Nucleus accumbens (tissue), 56 donors: ENCODE measurements at regions not wholly inside any gene's neighbourhood (a gene's known extent, or its start where the extent isn't known, plus 50 kb on each side); places are given as distances from the start of the nearest gene placed in this dataset.
"Not testable (repeated sequence)": the region's sequence is repeated elsewhere in the genome, so short reads cannot be mapped to it uniquely, and the experiment has no call there.

Experiments
- DNase-seq, 56 donors: peaks; one replicate each; lab custom pipeline; 2025; lab: John Stamatoyannopoulos, UW

DNA sequence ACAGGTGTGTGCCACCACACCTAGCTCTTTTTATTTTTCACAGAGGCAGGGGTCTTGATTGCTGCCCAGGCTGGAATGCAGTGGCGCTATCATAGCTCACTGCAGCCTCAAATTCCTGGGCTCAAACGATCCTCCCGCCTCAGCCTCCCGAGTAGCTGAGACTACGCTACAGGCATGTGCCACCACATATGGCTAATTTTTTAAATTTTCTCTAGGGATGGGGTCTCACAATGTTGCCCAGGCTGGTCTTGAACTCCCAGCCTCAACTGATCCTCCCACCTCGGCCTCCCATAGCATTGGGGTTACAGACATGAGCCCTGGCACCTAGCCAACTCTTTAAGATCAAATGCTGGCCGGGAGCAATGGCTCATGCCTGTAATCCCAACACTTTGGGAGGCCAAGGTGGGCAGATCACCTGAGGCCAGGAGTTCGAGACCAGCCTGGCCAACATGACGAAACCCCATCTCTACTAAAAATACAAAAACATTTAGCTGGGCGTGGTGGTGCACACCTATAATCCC is 50.6 kb upstream of the MYL10 start:
- not testable (repeated sequence) for DNase-seq

DNA sequence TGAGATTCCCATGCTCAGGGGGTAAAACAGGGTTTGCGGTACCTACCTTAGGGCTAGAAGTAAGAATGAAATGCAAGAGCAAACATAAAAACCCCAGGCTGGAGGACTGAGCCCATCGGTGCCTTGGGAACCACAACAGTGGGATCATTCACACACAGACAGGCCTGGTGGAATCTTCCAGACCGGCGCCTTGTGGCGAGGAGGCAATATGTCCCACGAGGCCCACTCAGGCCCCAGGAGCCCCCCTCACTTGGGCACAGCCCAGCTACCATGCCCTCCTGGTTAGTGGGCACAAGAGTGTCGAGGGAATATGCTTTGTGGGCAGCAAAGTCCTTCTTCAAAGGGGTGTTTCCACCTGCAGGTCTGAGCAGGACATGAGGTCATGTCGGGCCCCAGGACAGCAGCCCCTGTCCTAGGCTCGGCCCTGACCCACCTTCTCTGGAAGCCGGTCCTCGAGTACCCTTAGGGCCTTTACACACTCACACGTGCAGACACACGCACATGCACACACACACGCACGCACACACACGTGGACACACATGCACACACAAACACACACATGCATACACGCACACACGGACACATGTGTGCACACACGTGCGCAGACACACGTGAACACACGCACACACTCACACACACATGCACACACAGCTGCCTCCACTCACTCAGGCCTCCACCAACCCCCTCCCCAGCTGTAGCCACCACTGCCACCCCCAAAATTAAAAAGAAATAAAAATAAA is 51.5 kb upstream of the MYL10 start:
- DNase-seq: no peak

DNA sequence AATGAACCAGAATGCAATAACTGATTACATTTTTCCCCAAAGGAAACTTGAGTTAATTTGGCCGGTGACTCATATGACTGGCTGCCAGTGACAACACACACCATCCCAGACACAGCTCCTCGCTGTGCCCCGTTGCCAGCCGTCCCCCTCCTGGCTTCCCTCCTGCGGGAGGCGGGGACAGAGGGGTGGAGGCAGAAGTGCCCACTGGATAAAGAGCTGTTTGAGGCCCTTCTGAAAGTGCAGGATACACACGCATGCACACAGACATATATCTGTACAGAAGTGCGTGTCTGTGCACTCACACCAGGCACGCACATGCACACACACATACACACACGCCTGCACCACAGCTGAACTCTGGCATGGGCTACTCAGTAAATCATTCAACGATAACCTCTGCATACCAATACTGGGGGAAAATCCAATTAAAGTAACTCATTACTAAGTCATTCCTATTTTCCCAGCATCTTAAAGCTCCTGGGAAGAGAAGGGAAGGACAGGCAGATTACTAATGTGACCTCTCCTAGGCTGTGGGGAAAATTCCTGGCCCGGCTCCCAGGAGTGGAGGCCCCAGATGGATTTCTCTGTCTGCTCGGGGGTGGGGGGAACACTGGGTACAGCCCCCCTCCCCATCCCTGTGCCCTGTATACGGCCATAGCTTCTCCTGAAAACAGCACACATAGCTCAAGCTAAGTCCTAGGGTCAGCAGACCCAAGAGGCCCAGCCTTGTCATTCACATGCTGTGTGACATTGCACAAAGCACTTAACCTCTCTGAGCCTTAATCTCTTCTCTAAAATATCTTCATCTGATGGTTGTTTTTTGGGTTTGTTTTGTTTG is 52.3 kb upstream of the MYL10 start:
- DNase-seq: peak in 19 of 56 donors; percentile 2 to 57 (median 16)

DNA sequence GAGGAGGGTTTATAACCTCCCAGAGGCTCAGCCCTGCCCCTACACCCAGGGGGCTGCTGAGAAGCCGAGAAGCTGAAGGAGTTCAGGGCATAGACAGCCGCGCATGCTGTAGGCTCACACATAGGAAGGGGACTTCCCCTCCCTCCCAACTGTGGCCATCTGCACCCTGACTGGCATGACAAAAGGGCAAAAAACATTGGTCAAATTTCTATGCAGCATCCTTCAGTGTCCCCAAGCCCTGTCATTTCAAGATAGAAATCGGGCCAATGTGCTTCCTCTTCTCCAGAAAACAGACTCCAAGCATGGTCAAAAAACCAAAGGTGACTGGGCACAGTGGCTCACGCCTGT is 55.9 kb upstream of the MYL10 start:
- DNase-seq: no peak

DNA sequence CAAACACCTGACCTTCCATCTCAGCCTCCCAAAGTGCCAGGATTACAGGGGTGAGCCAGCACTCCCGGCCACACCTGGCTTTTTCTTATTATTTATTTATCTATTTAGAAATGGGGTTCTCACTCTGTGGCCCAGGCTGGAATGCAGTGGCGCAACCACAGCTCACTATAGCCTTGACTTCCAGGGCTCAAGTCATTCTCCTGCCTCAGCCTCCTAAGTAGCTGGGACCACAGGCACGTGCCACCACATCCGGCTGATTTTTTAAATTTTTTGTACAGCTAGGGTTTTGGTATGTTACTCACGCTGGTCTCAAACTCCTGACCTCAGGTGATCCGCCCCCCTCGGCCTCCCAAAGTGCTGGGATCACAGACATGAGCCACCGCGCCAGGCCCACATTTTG is 56.9 kb upstream of the MYL10 start:
- no peak for DNase-seq

DNA sequence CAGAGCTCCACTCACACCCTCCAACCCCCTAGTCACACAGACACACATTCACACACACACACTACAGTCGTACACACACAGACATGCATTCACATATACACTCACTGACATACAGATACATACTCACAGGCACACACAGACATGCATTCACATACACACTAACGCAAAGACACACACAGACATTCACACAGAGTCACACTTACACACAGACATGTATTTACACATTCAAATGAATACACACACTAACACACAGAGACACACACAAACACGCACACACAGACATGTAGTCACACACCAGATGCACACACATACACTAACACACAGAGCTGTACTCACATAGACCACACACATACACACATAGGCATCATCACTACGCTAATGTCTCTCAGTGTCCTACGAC is 58.0 kb upstream of the MYL10 start:
- no peak for DNase-seq

DNA sequence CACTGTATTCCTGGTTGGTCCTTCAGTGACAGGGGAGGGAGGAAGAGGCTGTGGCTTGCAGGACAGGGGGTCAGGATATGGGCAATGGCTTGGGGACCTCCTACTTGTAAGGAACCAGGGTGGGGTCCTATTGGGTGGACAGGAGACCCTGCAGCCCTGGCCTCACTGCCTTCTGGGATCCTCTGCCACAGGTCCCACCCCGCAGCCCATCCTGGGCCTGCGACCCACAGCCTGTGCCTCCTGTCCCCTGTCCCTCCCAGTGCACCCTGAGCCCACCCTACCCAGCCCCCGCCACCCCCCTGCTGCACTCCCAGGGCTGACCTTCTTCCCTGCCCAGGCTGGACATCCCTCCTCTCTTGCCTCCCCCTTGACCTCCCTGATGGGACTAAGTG is 58.7 kb upstream of the MYL10 start:
- DNase-seq: no peak

DNA sequence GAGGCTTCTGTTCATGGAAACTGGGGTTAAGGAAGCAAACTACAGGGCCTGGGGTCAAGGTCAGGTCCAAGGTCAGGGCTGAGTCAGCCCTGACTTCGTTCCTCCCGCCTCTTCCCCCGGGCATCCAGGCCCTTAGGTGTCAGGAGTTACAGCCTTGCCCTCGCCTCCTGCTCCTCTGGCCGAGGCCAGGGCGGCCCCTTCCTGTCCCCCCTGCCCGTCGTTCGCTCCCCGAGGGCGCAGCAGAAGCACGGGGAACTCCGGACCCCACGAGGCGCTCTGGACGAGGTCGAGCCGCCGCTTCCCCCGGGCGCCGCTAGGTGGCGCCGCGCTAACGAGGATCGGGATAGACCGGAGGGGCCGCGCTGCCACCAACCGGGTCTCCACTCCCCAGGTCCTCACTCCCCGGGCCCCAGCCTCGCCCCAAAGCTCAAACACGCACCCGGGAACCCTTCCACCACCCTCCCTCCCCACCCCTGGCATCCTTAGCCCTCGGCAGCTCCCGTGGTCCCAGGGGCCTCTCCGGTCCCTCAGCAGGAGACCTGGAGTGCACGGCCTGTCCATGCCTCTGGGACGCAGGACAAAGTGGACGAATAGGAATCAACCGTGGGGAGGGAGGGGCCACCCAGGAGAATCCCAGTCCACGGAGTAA is 59.2 kb upstream of the MYL10 start:
- DNase-seq: peak in 45 of 56 donors; percentile 2 to 84 (median 34)

DNA sequence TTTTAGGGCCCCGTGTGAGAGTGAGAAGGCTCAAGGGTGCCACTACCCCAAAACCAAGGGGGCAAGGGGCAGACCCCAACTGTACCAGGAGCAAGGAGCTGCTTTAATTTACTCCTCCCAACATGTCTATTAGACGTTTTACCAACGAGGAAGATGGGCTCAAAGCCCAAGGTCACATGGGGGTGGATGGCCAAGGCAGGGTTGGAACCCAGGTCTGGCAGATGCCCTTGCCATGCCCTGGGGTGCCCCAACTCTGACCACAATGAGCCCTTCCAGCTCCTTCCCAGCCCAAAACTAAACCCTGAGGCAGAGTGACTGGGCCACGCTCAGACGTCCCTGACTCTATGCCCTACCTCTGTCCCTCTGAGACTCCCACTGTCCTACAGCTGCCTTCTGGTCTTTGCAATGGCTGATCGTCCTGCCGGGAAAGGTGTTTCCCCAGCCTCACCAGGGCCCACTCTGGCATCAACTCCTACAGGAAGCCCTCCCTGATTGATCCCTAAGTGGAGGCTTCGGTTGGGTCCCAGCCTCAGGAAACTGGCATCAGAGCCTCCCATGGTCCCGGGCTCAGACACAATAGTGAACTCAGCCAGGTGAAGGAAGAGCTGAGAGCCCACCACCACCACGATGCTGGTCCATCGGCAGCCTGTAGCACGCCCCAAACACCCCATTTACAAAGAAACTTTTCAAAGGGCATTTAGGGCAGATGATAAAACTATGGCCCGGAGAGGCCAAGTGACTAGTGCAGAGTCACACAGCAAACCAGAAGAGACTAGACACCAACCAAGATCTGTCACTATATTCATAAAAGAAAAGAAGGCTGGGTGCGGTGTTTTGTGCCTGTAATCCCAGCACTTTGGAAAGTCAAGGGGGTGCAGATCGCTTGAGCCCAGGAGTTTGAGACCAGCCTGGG is 60.2 kb upstream of the MYL10 start:
- DNase-seq: no peak

DNA sequence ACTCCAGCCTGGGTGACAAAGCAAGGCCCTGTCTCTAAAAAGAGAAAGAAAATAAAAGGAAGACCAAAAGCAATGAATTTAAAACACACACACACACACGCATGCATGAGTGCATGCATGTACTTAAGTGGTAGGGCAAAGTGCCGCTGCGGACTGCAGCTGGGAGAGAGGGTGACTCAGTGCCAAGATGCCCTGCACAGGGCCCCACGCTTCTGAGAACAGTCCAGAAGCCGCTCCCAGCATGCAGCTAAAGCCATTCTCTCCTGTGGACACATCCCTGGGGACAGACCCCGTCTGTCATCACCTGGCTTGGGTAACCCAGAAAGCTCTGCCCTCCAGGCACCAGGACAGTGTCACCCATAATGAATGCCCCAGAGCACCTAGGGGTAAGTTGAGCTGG is 61.0 kb upstream of the MYL10 start:
- DNase-seq: no peak

DNA sequence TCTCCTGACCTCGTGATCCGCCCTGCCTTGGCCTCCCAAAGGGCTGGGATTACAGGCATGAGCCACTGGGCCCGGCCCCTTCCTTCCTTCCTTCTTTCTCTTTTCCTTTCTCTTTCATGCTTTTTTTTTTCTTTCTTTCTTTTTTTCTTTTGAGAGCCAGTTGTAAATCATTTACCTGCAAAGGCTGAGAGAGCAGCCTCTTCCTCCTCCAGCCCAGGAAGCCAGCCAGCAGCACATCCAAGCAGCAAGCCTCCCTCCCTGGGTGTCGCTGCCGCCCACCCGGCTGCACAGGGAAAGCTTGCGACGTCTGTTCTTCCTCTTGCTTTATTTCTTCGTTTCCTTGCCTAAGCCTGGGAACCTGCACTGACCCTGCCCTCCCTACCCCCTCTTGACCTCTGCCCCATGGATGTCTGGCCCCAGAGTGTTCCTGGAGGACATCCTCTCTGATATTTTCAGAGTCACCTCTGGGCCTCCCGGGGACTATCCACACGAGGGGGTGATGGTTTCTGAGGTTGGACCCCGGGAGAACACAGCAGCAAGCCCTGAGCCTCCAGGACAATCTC is 62.8 kb upstream of the MYL10 start:
- peak in 5 of 56 donors; percentile 1 to 27 (median 8) for DNase-seq

DNA sequence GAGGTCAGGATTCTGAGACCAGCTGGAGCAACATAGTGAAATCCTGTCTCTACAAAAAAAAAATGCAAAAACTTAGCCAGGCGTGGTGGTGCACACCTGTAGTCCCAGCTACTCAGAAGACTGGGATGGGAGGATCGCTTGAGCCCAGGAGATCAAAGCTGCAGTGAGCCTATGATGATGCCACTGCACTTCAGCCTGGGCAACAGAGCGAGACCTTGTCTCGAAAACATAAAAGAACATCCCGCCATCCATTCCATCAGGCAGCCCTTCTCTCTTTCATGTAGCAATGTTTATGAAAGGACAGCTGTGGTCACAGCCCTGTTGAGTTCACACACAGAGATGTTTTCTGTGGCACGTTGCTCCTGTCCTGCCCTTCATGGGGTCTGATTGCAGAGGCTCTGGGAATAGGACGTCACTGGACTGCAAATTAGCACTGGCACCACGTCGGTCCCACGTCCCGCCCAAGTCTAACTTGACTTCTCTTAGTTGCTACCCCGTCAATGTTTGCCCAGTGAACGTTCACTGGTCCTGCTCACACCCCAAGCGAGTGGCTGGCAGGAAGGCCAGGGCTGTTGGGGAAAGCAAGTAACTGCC is 64.5 kb upstream of the MYL10 start:
- no peak for DNase-seq

DNA sequence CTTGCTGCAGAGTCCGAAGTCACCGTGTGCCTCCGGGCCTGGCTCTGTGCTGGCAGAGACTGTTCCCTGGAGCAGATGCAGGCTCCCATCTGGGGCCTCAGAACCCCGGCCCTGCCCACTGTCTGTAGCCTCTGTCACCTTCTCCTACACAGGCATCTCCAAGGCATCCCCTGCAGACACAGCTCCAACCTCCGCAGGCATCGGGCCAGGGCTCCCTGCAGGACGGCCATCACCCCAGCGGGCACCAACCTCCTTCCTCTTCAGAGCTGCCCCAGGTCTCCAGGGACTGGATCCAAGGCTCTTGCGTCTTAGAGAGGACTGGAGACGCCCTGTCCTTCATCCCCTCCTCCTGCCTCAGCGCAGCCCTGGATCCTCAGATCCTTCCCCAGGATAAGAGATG is 69.9 kb upstream of the MYL10 start:
- no peak for DNase-seq

DNA sequence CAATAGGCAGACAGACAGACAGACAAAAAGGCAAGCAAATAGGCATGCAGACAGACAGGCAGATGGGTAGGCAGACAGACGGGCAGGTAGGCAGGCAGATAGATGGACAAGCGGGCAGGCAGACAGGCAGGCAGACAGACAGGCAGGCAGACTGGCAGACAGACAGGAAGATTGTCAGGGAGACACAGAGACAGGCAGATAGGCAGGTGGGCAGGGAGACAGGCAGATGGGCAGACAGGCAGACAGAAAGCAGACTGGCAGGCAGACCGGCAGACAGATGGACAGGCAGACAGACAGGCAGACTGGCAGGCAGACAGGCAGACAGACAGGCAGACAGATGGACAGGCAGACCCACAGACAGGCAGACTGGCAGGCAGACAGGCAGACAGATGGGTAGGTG is 70.3 kb upstream of the MYL10 start:
- no peak for DNase-seq

DNA sequence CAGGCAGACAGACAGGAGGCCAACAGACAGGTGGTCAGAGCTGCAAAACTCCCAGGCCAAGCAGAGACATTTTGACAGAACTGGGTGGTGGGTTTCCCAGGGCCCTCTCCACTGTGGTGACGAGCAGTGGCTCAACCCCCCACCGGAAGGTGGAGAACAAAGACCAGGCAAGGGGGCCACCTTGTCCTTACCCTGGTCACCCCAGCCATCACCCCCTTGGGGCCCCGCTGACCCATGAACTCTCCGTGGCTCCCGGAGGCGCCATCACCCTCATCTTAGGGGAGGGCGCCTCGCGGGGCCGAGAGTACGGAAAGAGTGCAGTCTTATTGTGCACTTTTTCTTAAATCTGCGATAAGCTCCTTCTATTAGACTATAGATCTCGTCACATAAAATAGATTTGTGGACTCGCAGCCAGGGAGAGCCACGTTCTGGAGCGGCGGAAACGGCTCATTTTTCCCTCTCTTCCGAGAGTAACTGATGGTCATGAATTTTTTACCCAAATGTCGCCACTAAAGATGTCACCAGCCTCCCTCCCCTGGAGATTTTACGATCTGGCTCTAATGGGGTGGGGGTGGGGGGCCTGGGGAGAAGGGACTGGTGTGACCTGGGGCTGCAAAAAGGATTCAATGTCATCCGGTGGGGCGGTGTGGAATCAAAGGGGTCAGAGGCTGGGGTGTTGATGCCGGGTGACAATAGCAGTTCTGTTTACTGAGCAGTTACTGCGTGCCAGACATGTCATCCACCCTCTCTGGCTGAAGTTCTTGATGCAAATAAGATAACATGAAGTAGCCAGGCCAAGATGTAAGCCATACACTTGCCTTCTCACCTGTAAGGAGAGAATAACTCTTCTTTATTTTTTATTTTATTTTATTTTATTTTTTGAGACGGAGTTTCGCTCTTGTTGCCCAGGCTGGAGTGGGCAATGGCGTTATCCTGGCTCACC is 71.1 kb upstream of the MYL10 start:
- no peak for DNase-seq

DNA sequence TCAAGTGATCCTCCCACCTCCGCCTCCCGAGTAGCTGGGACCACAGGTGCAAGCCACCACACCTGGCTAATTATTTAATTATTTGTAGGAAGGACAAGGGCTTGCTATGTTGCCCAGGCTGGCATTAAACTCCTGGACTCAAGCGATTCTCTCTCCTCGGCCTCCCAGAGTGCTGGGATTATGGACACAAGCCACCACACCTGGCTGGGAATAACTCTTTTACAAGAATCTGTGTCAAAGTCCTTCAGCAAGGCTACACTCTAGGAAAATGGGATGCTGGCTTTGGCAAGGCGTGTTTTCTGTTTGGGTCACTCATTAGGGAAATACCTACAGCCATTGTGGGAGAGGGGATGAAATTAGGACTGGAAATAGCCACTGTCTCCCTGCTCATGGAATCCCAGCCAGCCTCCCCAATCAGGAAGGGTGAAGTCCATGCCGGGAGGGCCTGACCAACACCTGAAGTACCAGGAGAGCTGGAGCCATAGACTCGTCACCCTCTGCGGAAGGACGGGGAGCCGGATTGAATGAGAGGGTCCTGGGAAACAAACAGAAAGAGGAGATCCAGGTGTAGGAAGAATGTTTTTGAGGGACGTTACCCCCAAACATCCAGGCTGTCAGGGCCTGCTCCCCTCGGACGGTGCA is 72.2 kb upstream of the MYL10 start:
- DNase-seq: no peak

DNA sequence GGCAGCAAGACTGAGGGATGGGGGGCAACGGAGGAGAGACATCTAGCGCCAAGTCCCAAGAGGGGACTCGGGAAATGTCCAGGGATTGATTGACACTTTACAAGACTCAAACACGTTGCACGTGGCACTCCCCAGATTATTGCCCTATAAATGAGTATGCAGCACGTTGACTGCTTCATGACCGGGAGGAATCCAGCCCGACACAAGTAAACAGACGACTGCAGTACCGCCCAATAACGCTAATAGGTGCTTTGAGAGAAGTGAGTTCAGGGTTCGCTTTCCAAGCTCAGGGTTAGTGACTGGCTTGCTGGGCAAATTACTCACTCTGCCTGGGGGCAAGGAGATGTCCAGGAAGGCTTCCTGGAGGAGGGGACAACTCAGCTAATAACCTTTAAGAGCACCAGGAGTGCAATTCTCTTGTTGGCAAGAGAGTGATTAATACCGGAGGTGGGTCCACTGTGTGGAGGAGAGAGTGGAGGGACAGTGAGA is 73.3 kb upstream of the MYL10 start:
- DNase-seq: no peak

DNA sequence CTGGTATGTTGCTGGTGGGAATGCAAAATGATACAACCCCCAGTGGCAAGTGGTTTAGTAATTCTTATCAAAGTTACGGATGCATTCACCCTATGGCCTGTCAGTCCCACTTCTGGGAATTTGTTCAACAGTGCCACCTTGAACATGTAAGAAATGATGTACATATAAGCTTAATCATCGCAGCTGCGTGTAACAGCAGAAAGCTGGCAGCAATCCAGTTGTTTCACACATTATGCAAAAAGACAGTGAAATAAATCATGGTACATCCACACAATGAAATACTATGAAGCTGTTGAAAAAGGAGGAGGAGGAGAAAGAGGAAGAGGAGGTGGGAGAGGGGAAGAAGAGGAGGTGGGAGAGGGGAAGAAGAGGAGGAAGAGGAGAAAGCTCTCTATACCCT is 76.2 kb upstream of the MYL10 start:
- no peak for DNase-seq
